Activated naive CD8-positive, alpha-beta T cell treated with anti-CD3 and anti-CD28 coated beads for 36 hours (primary cell): ENCODE measurements at regions not wholly inside any gene's neighbourhood (a gene's known extent, or its start where the extent isn't known, plus 50 kb on each side); places are given as distances from the start of the nearest gene placed in this dataset.

Experiments used
- DNase-seq: peaks from one replicate; pipeline ENCODE4 v3.0.0; 2021
- H3K27ac Mint-ChIP-seq: one replicate; pipeline ENCODE4 v1.8.0; 2022; ENCODE audit warnings: mild to moderate bottlenecking, moderate library complexity, mixed read lengths
- H3K27me3 Mint-ChIP-seq: one replicate; pipeline ENCODE4 v1.8.0; 2022; ENCODE audit warnings: mild to moderate bottlenecking, mixed read lengths
- H3K36me3 Mint-ChIP-seq: one replicate; pipeline ENCODE4 v1.8.0; 2021; ENCODE audit warnings: mild to moderate bottlenecking, mixed read lengths
- H3K4me1 Mint-ChIP-seq: one replicate; pipeline ENCODE4 v1.8.0; 2021; ENCODE audit warnings: mixed read lengths
- H3K4me3 Mint-ChIP-seq: one replicate; pipeline ENCODE4 v1.8.0; 2022; ENCODE audit warnings: mild to moderate bottlenecking, moderate library complexity, mixed read lengths
- H3K9me3 Mint-ChIP-seq: one replicate; pipeline ENCODE4 v1.8.0; 2022; ENCODE audit warnings: mixed read lengths

DNA sequence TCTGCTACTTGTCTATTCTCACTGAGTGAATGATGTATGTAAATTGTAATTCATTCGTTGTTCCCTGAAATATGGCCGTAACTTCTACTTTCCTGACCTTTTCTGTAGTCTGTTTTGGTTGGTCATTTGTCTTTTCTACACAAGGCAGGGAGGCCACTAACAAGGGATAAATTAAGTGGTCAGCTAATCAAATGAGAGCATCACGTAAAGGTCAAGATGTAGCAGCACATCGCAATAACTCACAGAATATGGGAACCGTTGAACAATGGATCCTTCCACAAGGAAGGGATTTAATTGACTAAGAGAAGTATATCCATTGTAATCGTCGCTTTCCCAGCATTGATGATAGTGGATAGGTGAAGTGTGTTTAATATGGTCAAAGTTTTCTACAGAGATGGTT, 171.1 kb downstream of the DMRT2 start:
- DNase-seq, result no peak
- H3K9me3 Mint-ChIP-seq, result no peaks in the 10 kb centered on the region
- H3K4me3 Mint-ChIP-seq, result no peak overlapping the region
- H3K27me3 Mint-ChIP-seq, result peaks cover 7% of the 10 kb centered on the region
- no peaks in the 10 kb centered on the region for H3K4me1 Mint-ChIP-seq
- H3K27ac Mint-ChIP-seq, result no peak overlapping the region
- H3K36me3 Mint-ChIP-seq, result no peaks in the 10 kb centered on the region

- H3K4me3 Mint-ChIP-seq, result no peak overlapping the region
- H3K27ac Mint-ChIP-seq, result no peak overlapping the region
- no peaks in the 10 kb centered on the region for H3K4me1 Mint-ChIP-seq
- DNase-seq, result no peak
- H3K27me3 Mint-ChIP-seq, result peaks cover 7% of the 10 kb centered on the region
- H3K36me3 Mint-ChIP-seq, result no peaks in the 10 kb centered on the region
- H3K9me3 Mint-ChIP-seq, result no peaks in the 10 kb centered on the region
These were observed 172.4 kb downstream of the DMRT2 start for GRCh38 chr9:1222511-1222910.

DNA sequence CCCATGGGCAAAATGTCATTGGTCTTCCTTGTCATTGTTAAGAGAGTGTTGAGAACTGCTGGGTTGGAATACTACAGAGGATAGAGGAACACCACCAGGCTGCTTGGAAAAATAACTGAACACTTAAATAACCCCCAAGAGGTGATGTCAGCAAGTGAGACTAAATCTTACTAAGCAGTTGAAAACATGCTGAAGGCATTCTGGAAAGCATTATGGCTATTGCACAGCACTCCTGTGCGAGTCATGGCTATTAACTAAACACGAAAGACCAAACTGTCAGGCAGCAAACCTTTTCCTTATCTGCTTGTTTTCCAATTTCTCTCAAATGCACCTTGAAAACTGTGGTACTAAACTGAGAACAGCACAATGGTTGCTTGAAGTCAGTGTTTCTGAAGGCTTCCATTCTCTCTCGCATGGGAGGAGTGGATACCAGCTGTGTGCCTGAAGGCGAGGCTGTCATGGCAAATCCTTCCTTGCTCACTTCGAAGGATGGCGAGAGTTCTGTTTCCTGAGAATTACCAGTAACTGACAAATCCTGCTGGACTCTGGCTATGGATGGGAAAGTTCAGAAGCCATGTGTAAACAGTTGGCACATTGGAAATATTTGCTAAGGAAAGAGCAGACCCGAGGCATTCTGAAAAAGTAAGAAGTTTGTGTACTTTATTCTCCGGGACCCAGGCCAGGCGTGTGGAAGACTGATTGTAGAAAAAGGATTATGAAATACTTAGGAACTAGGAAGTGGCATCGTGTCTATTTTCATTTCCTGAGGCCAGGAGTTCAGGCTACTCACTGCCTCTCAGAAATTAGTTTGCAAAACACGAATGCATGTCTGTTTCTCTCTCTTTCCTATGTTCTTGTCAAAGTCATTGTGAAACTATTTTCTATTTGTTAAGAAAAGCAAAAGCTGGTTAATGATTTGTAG, 182.1 kb downstream of the DMRT2 start:
- Mint-ChIP-seq H3K27ac (no peak overlapping the region), H3K4me1 (no peaks in the 10 kb centered on the region), H3K36me3 (no peaks in the 10 kb centered on the region), H3K9me3 (no peaks in the 10 kb centered on the region), H3K4me3 (no peak overlapping the region), H3K27me3 (no peaks in the 10 kb centered on the region)
- DNase-seq, result no peak

GRCh38 chr9:1233568-1233967, 183.4 kb downstream of the DMRT2 start:
- H3K4me3 Mint-ChIP-seq, result no peak overlapping the region
- no peaks in the 10 kb centered on the region for H3K4me1 Mint-ChIP-seq
- H3K27me3 Mint-ChIP-seq, result no peaks in the 10 kb centered on the region
- H3K36me3 Mint-ChIP-seq, result no peaks in the 10 kb centered on the region
- no peak overlapping the region for H3K27ac Mint-ChIP-seq
- H3K9me3 Mint-ChIP-seq, result no peaks in the 10 kb centered on the region
- DNase-seq, result no peak

DNA sequence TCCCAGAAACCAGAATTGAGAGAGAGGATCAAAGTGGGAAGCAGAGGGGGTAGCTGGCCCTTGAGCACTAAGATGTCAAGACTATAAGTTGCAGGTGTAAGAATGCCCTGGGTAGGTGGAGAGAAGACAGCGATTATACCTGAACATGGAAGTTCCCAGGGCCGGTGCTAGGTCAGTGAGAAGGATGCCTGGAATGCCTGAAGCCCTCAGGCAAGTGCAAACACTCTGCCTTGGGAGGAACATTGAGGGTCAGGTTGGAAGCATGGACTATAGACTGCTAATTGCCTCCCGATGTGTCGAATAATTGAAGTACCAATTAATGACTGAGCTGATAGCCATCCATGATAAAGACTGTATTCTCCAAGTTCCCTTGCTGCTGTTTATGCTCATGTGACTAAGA, 185.5 kb downstream of the DMRT2 start:
- no peak overlapping the region for H3K4me3 Mint-ChIP-seq
- peaks cover 4% of the 10 kb centered on the region for H3K27me3 Mint-ChIP-seq
- no peaks in the 10 kb centered on the region for H3K9me3 Mint-ChIP-seq
- no peak overlapping the region for H3K27ac Mint-ChIP-seq
- no peaks in the 10 kb centered on the region for H3K36me3 Mint-ChIP-seq
- H3K4me1 Mint-ChIP-seq, result no peaks in the 10 kb centered on the region
- DNase-seq, result no peak

DNA sequence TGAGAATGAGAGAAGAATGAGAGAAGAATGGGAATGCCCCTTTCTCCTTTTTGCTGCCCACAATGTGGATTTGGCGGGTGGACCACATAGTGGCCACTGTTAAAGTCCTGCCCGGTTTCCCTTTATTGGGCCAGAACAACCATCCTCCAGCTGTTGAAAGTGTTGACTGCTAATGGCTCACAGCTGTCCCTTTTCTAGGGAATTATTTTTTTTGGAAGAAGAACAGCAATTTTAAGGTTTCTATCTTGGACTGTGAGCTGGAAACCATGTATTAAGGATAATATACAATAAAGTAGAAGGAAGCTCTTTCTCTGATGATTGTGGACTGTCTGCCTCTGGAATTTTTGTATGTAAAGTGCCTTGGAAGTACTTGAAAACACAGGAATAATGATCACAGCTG, 185.9 kb downstream of the DMRT2 start:
- Mint-ChIP-seq H3K4me3 (no peak overlapping the region), H3K36me3 (no peaks in the 10 kb centered on the region), H3K27ac (no peak overlapping the region), H3K27me3 (peaks cover 7% of the 10 kb centered on the region), H3K4me1 (no peaks in the 10 kb centered on the region), H3K9me3 (no peaks in the 10 kb centered on the region)
- no peak for DNase-seq

DNA sequence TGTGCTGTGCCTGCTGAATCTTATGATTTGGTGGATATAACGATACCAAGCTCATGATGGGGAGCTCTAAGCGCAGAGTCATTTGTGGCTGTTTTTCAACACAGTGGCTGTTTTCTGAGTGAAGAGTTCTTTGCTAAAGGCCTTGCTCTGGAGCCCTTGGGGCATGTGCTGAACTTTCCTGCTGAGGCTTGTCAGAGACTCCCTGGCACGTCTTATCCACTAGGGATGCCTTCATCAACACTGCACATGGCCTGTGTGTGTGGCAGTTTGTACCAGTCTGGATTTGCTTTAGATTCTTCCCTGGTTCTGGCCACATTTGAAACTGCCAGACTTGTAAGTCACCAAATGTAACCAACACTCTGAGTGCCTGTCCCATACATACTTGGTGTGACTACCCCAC, 188.2 kb downstream of the DMRT2 start:
- H3K27ac Mint-ChIP-seq, result no peak overlapping the region
- no peaks in the 10 kb centered on the region for H3K36me3 Mint-ChIP-seq
- H3K4me1 Mint-ChIP-seq, result no peaks in the 10 kb centered on the region
- H3K9me3 Mint-ChIP-seq, result no peaks in the 10 kb centered on the region
- DNase-seq, result no peak
- peaks cover 10% of the 10 kb centered on the region for H3K27me3 Mint-ChIP-seq
- H3K4me3 Mint-ChIP-seq, result no peak overlapping the region

DNA sequence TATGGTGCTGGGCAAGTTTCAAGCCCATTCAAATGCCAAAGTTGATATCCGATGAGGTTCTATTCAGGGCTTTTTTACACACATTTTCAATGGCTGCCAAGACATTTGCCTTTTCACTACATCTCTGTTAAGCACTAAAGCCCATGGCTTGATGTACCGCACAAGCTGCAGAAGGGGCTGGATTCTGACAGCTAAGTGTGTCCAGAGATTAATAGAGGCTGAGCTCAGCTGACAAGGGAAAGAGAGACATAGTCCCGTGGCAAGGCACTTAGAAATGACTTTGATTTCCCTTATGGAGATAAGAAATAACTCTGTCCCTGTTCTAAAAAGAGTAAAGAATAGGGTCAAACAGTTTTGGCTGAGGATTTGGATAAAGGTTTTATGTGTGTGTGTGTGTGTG, 198.6 kb downstream of the DMRT2 start:
- H3K4me3 Mint-ChIP-seq, result no peak overlapping the region
- no peaks in the 10 kb centered on the region for H3K9me3 Mint-ChIP-seq
- no peaks in the 10 kb centered on the region for H3K4me1 Mint-ChIP-seq
- H3K27ac Mint-ChIP-seq, result no peak overlapping the region
- H3K36me3 Mint-ChIP-seq, result no peaks in the 10 kb centered on the region
- no peaks in the 10 kb centered on the region for H3K27me3 Mint-ChIP-seq
- DNase-seq, result no peak

DNA sequence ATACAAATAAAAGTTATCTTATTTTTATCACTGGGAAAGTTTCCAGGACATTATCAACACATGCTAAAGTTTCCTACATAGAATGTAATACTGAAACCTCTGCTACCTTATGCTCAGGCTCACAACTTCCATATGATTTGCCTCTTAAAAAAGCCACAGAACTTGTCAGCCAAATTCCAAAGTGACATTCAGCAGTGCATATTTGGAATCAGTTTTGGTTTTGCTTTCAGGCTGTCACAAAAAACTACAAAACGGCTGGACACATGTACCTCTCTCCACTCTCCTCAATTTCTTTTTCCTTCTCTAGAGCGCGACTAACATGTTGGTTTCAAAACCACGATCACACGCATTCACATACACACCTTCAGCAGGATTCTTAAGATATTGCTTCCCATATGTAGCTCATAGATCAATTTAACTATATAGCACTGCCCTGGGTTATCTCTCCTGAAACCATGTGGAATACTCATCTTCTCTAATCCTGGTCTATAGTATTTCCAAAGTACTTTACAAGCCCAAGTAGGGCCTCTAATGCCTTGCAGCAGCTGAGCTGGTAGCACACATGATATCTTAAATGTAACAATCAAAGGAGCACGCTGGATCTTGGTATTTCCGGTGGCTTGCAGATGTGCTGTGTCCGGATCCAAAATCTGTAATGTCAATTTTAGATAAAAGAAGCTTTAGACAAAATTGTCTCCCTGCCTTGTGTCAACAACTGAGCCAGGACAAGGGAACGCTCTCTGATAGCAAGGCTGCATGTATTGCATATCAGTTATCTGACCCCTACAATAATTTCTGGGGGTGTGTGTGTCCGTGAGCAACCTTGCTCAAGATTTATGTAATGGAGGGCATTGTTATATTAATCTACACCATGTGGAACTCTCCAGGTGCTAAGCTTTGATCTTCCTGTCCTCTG, 203.2 kb downstream of the DMRT2 start:
- Mint-ChIP-seq H3K4me3 (no peak overlapping the region), H3K4me1 (no peaks in the 10 kb centered on the region), H3K27ac (no peak overlapping the region), H3K9me3 (no peaks in the 10 kb centered on the region), H3K36me3 (no peaks in the 10 kb centered on the region), H3K27me3 (peaks cover 5% of the 10 kb centered on the region)
- DNase-seq, result no peak

DNA sequence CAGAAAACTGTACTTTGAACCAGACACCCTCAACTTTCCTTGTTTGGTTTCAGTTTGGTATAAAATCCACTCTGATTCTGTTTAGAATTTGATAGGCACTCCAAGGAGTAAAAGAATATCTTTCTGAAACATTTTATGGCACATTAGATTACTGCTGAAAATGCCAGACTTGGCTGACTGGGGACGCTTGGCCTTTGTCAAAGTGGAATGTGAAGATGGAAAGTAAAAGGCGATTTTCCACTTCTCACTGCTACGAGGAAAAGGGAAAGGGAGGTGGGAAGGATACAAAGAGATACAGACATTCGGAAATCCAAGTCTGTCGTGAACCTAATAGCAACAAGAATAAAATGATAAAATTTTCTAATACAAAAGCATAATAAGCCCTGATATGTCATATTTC, 203.9 kb downstream of the DMRT2 start:
- Mint-ChIP-seq H3K27me3 (peaks cover 10% of the 10 kb centered on the region), H3K4me1 (no peaks in the 10 kb centered on the region), H3K36me3 (no peaks in the 10 kb centered on the region), H3K9me3 (no peaks in the 10 kb centered on the region), H3K27ac (no peak overlapping the region), H3K4me3 (no peak overlapping the region)
- DNase-seq, result no peak

DNA sequence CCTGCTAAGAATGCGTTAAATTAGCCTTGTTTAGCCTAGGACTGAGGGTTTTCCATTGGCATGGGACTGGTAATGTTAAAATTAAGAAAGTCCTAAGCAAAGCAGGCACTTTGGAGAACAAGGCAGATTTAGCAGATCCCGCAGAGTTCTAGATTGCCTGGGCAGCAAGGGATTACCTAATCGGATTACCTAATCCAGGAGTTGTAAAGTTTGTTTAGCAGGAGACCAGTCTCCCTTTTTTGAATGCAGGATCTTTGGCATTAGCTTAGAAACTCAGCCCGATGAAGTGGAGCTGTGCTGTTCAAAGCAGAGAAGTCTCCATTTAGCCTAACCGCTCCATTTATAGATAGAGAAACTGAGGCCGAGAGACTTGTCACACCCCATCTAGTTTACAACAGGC, 206.0 kb downstream of the DMRT2 start:
- no peaks in the 10 kb centered on the region for H3K4me1 Mint-ChIP-seq
- no peak overlapping the region for H3K4me3 Mint-ChIP-seq
- no peaks in the 10 kb centered on the region for H3K9me3 Mint-ChIP-seq
- no peaks in the 10 kb centered on the region for H3K36me3 Mint-ChIP-seq
- DNase-seq, result no peak
- no peak overlapping the region for H3K27ac Mint-ChIP-seq
- H3K27me3 Mint-ChIP-seq, result peaks cover 10% of the 10 kb centered on the region

GRCh38 chr9:1261266-1261665, 211.1 kb downstream of the DMRT2 start:
- no peak for DNase-seq
- H3K9me3 Mint-ChIP-seq, result no peaks in the 10 kb centered on the region
- no peaks in the 10 kb centered on the region for H3K4me1 Mint-ChIP-seq
- H3K27me3 Mint-ChIP-seq, result peaks cover 13% of the 10 kb centered on the region
- H3K27ac Mint-ChIP-seq, result no peak overlapping the region
- H3K36me3 Mint-ChIP-seq, result no peaks in the 10 kb centered on the region
- no peak overlapping the region for H3K4me3 Mint-ChIP-seq

GRCh38 chr9:1261879-1262766, 212.0 kb downstream of the DMRT2 start:
- Mint-ChIP-seq H3K9me3 (no peaks in the 10 kb centered on the region), H3K27me3 (peaks cover 8% of the 10 kb centered on the region), H3K4me1 (no peaks in the 10 kb centered on the region), H3K4me3 (no peak overlapping the region), H3K27ac (no peak overlapping the region), H3K36me3 (no peaks in the 10 kb centered on the region)
- DNase-seq, result no peak

- no peak overlapping the region for H3K4me3 Mint-ChIP-seq
- H3K27me3 Mint-ChIP-seq, result peaks cover 6% of the 10 kb centered on the region
- H3K27ac Mint-ChIP-seq, result no peak overlapping the region
- no peaks in the 10 kb centered on the region for H3K9me3 Mint-ChIP-seq
- H3K36me3 Mint-ChIP-seq, result no peaks in the 10 kb centered on the region
- H3K4me1 Mint-ChIP-seq, result no peaks in the 10 kb centered on the region
- no peak for DNase-seq
These were observed 217.0 kb downstream of the DMRT2 start for GRCh38 chr9:1267141-1267570.

- H3K27ac Mint-ChIP-seq, result no peak overlapping the region
- H3K36me3 Mint-ChIP-seq, result no peaks in the 10 kb centered on the region
- H3K27me3 Mint-ChIP-seq, result peaks cover 6% of the 10 kb centered on the region
- H3K4me1 Mint-ChIP-seq, result no peaks in the 10 kb centered on the region
- H3K9me3 Mint-ChIP-seq, result no peaks in the 10 kb centered on the region
- DNase-seq, result no peak
- no peak overlapping the region for H3K4me3 Mint-ChIP-seq
These were observed 217.4 kb downstream of the DMRT2 start for GRCh38 chr9:1267581-1267980.
